Activated CD4-positive, CD25-positive, alpha-beta regulatory T cell treated with anti-CD3 and anti-CD28 coated beads, Interleukin-2, amount 50 U/mL, for 72 hours (primary cell): ENCODE measurements at regions not wholly inside any gene's neighbourhood (a gene's known extent, or its start where the extent isn't known, plus 50 kb on each side); places are given as distances from the start of the nearest gene placed in this dataset.
"Not testable (repeated sequence)": the region's sequence is repeated elsewhere in the genome, so short reads cannot be mapped to it uniquely, and the experiment has no call there.

Experiments used
- DNase-seq: peaks from one replicate; pipeline ENCODE4 v3.0.0; 2021

- not testable (repeated sequence) for DNase-seq
These were observed 98.1 kb downstream of the RTP4 start for GRCh38 chr3:187466306-187466705.

- no peak for DNase-seq
These were observed 97.3 kb downstream of the RTP4 start for GRCh38 chr3:187465503-187465902.

- no peak for DNase-seq
These were observed 96.5 kb downstream of the RTP4 start for GRCh38 chr3:187464682-187465081.

GRCh38 chr3:187458921-187459320, 90.7 kb downstream of the RTP4 start:
- no peak for DNase-seq

GRCh38 chr3:187458383-187458782, 90.2 kb downstream of the RTP4 start:
- DNase-seq: no peak

- DNase-seq: no peak
These were observed 88.1 kb downstream of the RTP4 start for GRCh38 chr3:187456250-187456649.

- DNase-seq: no peak
These were observed 86.1 kb downstream of the RTP4 start for GRCh38 chr3:187454085-187454815.

GRCh38 chr3:187450431-187451190, 82.4 kb downstream of the RTP4 start:
- no peak for DNase-seq

- no peak for DNase-seq
These were observed 80.5 kb downstream of the RTP4 start for GRCh38 chr3:187448674-187449073.

GRCh38 chr3:187447737-187448136, 79.6 kb downstream of the RTP4 start:
- DNase-seq: no peak

GRCh38 chr3:187445356-187445755, 77.2 kb downstream of the RTP4 start:
- DNase-seq: no peak

GRCh38 chr3:187434524-187434923, 66.3 kb downstream of the RTP4 start:
- DNase-seq: no peak

- no peak for DNase-seq
These were observed 62.4 kb downstream of the RTP4 start for GRCh38 chr3:187430576-187430975.
